ENCODE measurements at regions not wholly inside any gene's neighbourhood (a gene's known extent, or its start where the extent isn't known, plus 50 kb on each side); places are given as distances from the start of the nearest gene placed in this dataset.

GRCh38 chr13:59103004-59103768 is 1060.5 kb downstream of the DIAPH3 start (continued):
- no peak for TF ChIP-seq RELB (IDR thresholded peaks at IDR 0.05; ENCODE audit: low read depth)
- no peak for TF ChIP-seq ZBTB40 (IDR thresholded peaks at IDR 0.05; ENCODE audit: borderline replicate concordance)

GRCh38 chr13:59111751-59112171 is 1052.0 kb downstream of the DIAPH3 start:
- no peak overlapping the region for H3K9ac ChIP-seq (ENCODE audit: control insufficient read depth, insufficient read depth, low read length)
- no peaks in the 10 kb centered on the region for H4K20me1 ChIP-seq (ENCODE audit: control insufficient read depth, insufficient read depth)
- no peak overlapping the region for H2AFZ ChIP-seq (ENCODE audit: control insufficient read depth, low read depth, low read length)
- no peaks in the 10 kb centered on the region for H3K4me1 ChIP-seq (ENCODE audit: control insufficient read depth, insufficient read depth, low read length)
- BruUV-seq (replicated peaks), result no TSS peak
- intact Hi-C loops (cut with micrococcal nuclease; ENCODE audit: unreplicated experiment), result no loop called here
- TF ChIP-seq RCOR1 (conservative IDR thresholded peaks at IDR 0.05; ENCODE audit: low read depth, low read length) (no peak), ETV6 (conservative IDR thresholded peaks at IDR 0.05 in 1 of 2, IDR thresholded peaks at IDR 0.05 in 1 of 2; ENCODE audit: borderline replicate concordance in 1 of 2, low read depth in 1 of 2) (no peak), HDAC2 (IDR thresholded peaks at IDR 0.05) (no peak)
- RAD21 ChIA-PET (ENCODE audit: unreplicated experiment), result no interaction called here
- no peak for ATAC-seq
- no peaks in the 10 kb centered on the region for H3K27me3 ChIP-seq (replicated peaks in 1 of 2; ENCODE audit: control insufficient read depth in 2 of 2, insufficient read depth in 2 of 2, low read length in 1 of 2)
- H3K36me3 ChIP-seq (ENCODE audit: control insufficient read depth in 2 of 2, insufficient read depth in 2 of 2, low read length in 1 of 2), result no peaks in the 10 kb centered on the region
- H3K27ac ChIP-seq (ENCODE audit: control insufficient read depth, insufficient read depth), result no peak overlapping the region
- CTCF ChIA-PET, result no interaction called here
- in situ Hi-C loops (cut with MboI), result no loop called here
- DNase-seq (ENCODE audit: low read depth, low spot score), result no peak
- no peak overlapping the region for H3K4me3 ChIP-seq
- H3K4me2 ChIP-seq (ENCODE audit: control insufficient read depth, insufficient read depth), result no peak overlapping the region
- 82% methylated on average over 2 of the region's 3 CpGs for WGBS (ENCODE audit: insufficient coverage, insufficient replicate concordance, low lambda C conversion rate, missing lambda C conversion rate)
- POLR2A ChIA-PET, result no interaction called here
- H3K9me3 ChIP-seq (replicated peaks; ENCODE audit: control insufficient read depth, insufficient read depth, low read length), result no peaks in the 10 kb centered on the region; the same call in 2 of the 3 replicates
- SMC1A ChIA-PET (ENCODE audit: uncharacterized antibody, unreplicated experiment), result interaction anchor here (1.1 to 1.3 kb wide), 2 partner anchors 13 to 18 kb away, joined by 3 read pairs; no protein-coding TSS in a partner anchor
- FAIRE-seq, result no peak
- H3K79me2 ChIP-seq (ENCODE audit: control insufficient read depth, insufficient read depth, low read length), result no peaks in the 10 kb centered on the region
